AG09309 (cell line): ENCODE measurements at regions not wholly inside any gene's neighbourhood (a gene's known extent, or its start where the extent isn't known, plus 50 kb on each side); places are given as distances from the start of the nearest gene placed in this dataset.
"Not testable (repeated sequence)": the region's sequence is repeated elsewhere in the genome, so short reads cannot be mapped to it uniquely, and the experiment has no call there.

Source experiments
- DNase-seq: peaks from one replicate; pipeline ENCODE4 v3.0.0-alpha.2; 2010; ENCODE audit warnings: low read depth
- H3K4me3 ChIP-seq: 2 replicates; pipeline ENCODE4 v1.5.1; 2011; ENCODE audit warnings: mild to moderate bottlenecking, low read depth, low read length, moderate library complexity; ENCODE audit not compliant: control insufficient read depth
- CTCF ChIP-seq: IDR thresholded peaks from 2 replicates; pipeline ENCODE4 v1.5.1; 2011; ENCODE audit warnings: mild to moderate bottlenecking, low read depth, low read length, inconsistent platforms; ENCODE audit not compliant: insufficient read depth, control insufficient read depth; ENCODE audit errors: missing control alignments

GRCh38 chr3:95718168-95718567 lies 1096.2 kb upstream of the EPHA6 start:
- DNase-seq, result no peak
- no peak for TF ChIP-seq CTCF

GRCh38 chr3:95719481-95719880 lies 1094.9 kb upstream of the EPHA6 start:
- TF ChIP-seq CTCF, result no peak
- DNase-seq, result no peak
- no peak overlapping the region for H3K4me3 ChIP-seq

More at GRCh38 chr3:95718168-95718567, 1096.2 kb upstream of the EPHA6 start:
- no peak overlapping the region for H3K4me3 ChIP-seq

- no peak overlapping the region for H3K4me3 ChIP-seq
- no peak for DNase-seq
- no peak for TF ChIP-seq CTCF
Measured at GRCh38 chr3:95721938-95722337, 1092.5 kb upstream of the EPHA6 start.

- no peak overlapping the region for H3K4me3 ChIP-seq
- TF ChIP-seq CTCF, result no peak
- no peak for DNase-seq
Measured at GRCh38 chr3:95725770-95726169, 1088.6 kb upstream of the EPHA6 start.

GRCh38 chr3:95731753-95732152 lies 1082.6 kb upstream of the EPHA6 start:
- TF ChIP-seq CTCF, result no peak
- no peak for DNase-seq
- H3K4me3 ChIP-seq, result no peak overlapping the region

GRCh38 chr3:95733336-95733735 lies 1081.1 kb upstream of the EPHA6 start:
- TF ChIP-seq CTCF, result no peak
- no peak for DNase-seq
- H3K4me3 ChIP-seq, result no peak overlapping the region

- no peak for DNase-seq
- no peak for TF ChIP-seq CTCF
- no peak overlapping the region for H3K4me3 ChIP-seq
Measured at GRCh38 chr3:95738045-95738444, 1076.3 kb upstream of the EPHA6 start.

- H3K4me3 ChIP-seq, DNase-seq: not testable (repeated sequence)
Measured at GRCh38 chr3:95744896-95745295, 1069.5 kb upstream of the EPHA6 start.
